ENCODE measurements at regions not wholly inside any gene's neighbourhood (a gene's known extent, or its start where the extent isn't known, plus 50 kb on each side); places are given as distances from the start of the nearest gene placed in this dataset.

DNA sequence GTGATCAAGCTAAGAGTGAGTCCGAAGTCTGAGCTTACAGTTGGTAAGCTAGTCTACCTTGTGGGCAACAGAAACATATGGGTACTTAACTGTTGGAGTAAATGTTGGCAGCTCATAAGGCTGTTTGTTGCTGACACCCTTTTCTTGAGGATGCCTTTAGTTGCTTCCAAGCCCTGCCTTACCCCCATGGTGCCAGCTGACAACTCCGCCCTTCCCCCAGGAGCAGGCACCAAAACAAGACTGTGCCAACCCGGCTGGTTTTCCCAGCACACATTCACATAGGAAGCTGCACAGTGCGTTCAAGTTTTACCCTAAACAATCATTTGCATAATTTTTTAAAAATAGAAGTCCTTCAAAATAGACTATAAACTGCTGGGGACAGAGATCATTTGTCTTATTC is 150.2 kb upstream of the LMO4 start:
- no peak for DNase-seq (ENCODE audit: extremely low read depth, insufficient read length)
- H3K36me3 ChIP-seq (ENCODE audit: control insufficient read depth, insufficient read depth, low read length), result no peaks in the 10 kb centered on the region
- no peak overlapping the region for H3K4me3 ChIP-seq (replicated peaks; ENCODE audit: low read depth, low read length)
- H3K27me3 ChIP-seq (replicated peaks; ENCODE audit: control insufficient read depth, insufficient read depth, low read length), result no peaks in the 10 kb centered on the region; the same call in none of the 2 replicates
- TF ChIP-seq, protein P1, sequence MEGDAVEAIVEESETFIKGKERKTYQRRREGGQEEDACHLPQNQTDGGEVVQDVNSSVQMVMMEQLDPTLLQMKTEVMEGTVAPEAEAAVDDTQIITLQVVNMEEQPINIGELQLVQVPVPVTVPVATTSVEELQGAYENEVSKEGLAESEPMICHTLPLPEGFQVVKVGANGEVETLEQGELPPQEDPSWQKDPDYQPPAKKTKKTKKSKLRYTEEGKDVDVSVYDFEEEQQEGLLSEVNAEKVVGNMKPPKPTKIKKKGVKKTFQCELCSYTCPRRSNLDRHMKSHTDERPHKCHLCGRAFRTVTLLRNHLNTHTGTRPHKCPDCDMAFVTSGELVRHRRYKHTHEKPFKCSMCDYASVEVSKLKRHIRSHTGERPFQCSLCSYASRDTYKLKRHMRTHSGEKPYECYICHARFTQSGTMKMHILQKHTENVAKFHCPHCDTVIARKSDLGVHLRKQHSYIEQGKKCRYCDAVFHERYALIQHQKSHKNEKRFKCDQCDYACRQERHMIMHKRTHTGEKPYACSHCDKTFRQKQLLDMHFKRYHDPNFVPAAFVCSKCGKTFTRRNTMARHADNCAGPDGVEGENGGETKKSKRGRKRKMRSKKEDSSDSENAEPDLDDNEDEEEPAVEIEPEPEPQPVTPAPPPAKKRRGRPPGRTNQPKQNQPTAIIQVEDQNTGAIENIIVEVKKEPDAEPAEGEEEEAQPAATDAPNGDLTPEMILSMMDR (IDR thresholded peaks at IDR 0.05; ENCODE audit: insufficient read depth, low read length, poor library complexity, severe bottlenecking), result no peak

DNA sequence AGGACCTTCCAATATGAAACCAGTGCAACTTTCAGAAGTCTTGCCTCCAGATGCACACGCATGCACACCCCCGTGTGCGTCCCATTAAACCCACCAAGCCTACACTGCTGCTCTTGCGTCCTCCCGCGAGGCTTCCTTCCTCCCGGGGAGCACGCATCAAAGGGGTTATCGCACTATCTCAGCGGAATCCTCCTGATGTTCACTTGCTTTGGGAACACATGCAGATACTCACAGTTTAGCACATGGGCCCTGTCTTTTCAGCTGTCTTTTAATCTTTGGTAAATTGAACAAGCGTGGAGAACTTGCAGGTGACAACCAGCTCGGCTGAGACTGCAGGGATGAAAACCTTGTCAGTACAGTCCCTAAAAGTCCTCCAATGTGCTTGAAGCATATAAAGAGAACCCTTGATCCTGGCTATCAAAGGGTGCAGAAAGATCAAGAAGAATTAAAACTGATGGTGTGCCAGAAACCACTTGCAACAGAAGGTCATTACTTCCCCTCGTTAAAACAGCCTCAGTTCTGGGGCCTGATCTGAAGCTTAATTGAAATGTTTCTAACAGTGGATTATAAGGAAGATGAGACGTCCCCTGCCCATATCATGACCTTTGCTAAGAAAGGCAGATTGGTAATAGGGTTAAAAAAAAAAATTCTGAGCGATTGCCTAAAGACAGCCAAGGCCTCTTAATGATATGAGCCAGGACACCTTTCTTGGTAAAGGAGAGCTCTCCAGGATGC is 149.4 kb upstream of the LMO4 start:
- TF ChIP-seq, protein P1 (IDR thresholded peaks at IDR 0.05; ENCODE audit: insufficient read depth, low read length, poor library complexity, severe bottlenecking), result no peak
- H3K27me3 ChIP-seq (replicated peaks; ENCODE audit: control insufficient read depth, insufficient read depth, low read length), result no peaks in the 10 kb centered on the region; the same call in none of the 2 replicates
- H3K36me3 ChIP-seq (ENCODE audit: control insufficient read depth, insufficient read depth, low read length), result no peaks in the 10 kb centered on the region
- no peak for DNase-seq (ENCODE audit: extremely low read depth, insufficient read length)
- H3K4me3 ChIP-seq (replicated peaks; ENCODE audit: low read depth, low read length), result no peak overlapping the region

DNA sequence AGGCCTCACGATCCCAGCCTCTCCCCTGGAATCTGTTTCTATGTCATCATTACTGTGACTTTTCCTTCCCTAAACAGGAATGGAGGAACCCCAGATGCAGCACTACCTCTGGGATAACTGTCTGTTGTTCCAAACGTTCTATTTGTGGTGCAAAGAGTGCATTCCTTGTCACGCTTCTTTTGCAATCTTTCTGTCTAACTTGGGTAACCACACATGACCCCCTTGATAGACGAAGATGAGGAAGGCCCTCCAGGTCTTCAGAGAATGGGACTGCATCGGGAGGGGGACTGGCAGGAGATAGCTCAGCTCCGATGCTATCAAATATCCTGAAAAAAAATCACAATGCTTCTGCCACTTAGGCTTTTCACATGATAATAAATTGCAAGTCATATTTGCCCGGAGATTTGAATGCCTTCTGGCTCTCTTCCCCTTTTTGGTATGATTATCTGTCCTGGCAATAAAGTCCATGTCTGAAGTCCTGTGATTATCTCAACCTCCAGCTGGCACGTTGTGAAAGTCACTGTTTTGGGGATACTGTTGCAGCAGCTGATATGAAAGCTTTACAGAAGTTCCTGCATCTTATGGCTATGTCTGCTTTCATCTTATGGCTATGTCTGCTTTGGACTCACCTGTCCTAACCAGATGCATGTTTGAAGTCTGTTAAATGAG is 148.7 kb upstream of the LMO4 start:
- TF ChIP-seq, protein P1 (IDR thresholded peaks at IDR 0.05; ENCODE audit: insufficient read depth, low read length, poor library complexity, severe bottlenecking), result no peak
- DNase-seq (ENCODE audit: extremely low read depth, insufficient read length), result no peak
- Histone ChIP-seq H3K36me3 (ENCODE audit: control insufficient read depth, insufficient read depth, low read length) (no peaks in the 10 kb centered on the region), H3K4me3 (replicated peaks; ENCODE audit: low read depth, low read length) (no peak overlapping the region), H3K27me3 (replicated peaks; ENCODE audit: control insufficient read depth, insufficient read depth, low read length) (no peaks in the 10 kb centered on the region; the same call in none of the 2 replicates)

DNA sequence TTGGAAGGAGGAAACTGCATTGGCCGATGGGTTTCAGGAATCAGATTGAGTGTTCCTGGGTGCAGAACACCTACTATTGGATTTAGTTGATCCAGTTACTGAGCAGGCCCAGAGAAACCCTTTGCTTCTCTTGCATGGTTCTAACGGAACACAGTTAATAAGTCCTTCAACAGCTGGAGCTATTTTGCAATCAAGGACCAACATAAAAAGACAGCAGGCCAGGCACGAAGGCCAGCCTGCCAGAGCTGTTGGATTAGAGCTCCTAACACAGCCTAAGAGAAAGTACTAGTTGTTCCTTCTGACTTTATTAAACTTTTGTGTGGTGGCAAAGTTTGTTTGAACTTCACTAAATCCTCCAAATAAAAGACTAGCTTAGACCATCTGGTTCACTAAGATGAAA is 148.0 kb upstream of the LMO4 start:
- H3K4me3 ChIP-seq (replicated peaks; ENCODE audit: low read depth, low read length), result no peak overlapping the region
- H3K36me3 ChIP-seq (ENCODE audit: control insufficient read depth, insufficient read depth, low read length), result no peaks in the 10 kb centered on the region
- no peak for DNase-seq (ENCODE audit: extremely low read depth, insufficient read length)

DNA sequence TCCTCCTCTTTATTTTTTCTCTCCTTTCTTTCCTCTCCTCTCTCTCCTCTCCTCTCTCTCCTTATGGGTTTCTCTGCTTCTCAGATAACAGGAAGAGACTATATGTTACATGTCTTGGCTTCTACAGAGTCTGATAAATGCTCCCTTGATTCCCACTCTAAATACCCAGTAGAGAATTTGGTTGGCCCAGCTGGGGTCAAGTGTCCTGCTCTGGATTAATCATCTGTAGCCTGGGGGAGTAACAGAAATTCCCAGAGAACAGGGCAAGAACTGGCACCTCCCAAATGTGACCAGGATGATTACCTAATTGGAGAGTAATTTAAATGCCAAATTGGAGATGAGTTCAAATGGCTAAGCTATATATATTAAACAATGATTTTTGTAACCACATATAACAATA is 146.1 kb upstream of the LMO4 start:
- Histone ChIP-seq H3K4me3 (replicated peaks; ENCODE audit: low read depth, low read length) (no peak overlapping the region), H3K27me3 (replicated peaks; ENCODE audit: control insufficient read depth, insufficient read depth, low read length) (no peaks in the 10 kb centered on the region; the same call in none of the 2 replicates), H3K36me3 (ENCODE audit: control insufficient read depth, insufficient read depth, low read length) (no peaks in the 10 kb centered on the region)
- no peak for DNase-seq (ENCODE audit: extremely low read depth, insufficient read length)
- TF ChIP-seq, protein P1 (IDR thresholded peaks at IDR 0.05; ENCODE audit: insufficient read depth, low read length, poor library complexity, severe bottlenecking), result no peak

More for the DNA sequence above, 148.0 kb upstream of the LMO4 start:
- TF ChIP-seq, protein P1 (IDR thresholded peaks at IDR 0.05; ENCODE audit: insufficient read depth, low read length, poor library complexity, severe bottlenecking), result no peak
- no peaks in the 10 kb centered on the region; the same call in none of the 2 replicates for H3K27me3 ChIP-seq (replicated peaks; ENCODE audit: control insufficient read depth, insufficient read depth, low read length)

All from GM06990 (cell line).